ENCODE measurements at regions not wholly inside any gene's neighbourhood (a gene's known extent, or its start where the extent isn't known, plus 50 kb on each side); places are given as distances from the start of the nearest gene placed in this dataset.

GRCh38 chr2:2669316-2669715 is 338.2 kb upstream of the MYT1L start:
- no peak for TF ChIP-seq CTCF (IDR thresholded peaks at IDR 0.05; ENCODE audit: low read depth, low read length)
- DNase-seq (ENCODE audit: extremely low read depth, low read depth) = no peak

GRCh38 chr2:2668681-2669265 is 337.7 kb upstream of the MYT1L start:
- TF ChIP-seq CTCF (IDR thresholded peaks at IDR 0.05; ENCODE audit: low read depth, low read length) = no peak
- no peak for DNase-seq (ENCODE audit: extremely low read depth, low read depth)

- no peak for TF ChIP-seq CTCF (IDR thresholded peaks at IDR 0.05; ENCODE audit: low read depth, low read length)
- DNase-seq (ENCODE audit: extremely low read depth, low read depth) = no peak
Observed at GRCh38 chr2:2667690-2668089, 336.6 kb upstream of the MYT1L start.

GRCh38 chr2:2665834-2666133 is 334.7 kb upstream of the MYT1L start:
- no peak for TF ChIP-seq CTCF (IDR thresholded peaks at IDR 0.05; ENCODE audit: low read depth, low read length)
- no peak for DNase-seq (ENCODE audit: extremely low read depth, low read depth)

GRCh38 chr2:2664989-2665833 is 334.1 kb upstream of the MYT1L start:
- no peak for TF ChIP-seq CTCF (IDR thresholded peaks at IDR 0.05; ENCODE audit: low read depth, low read length)
- DNase-seq (ENCODE audit: extremely low read depth, low read depth) = no peak

- TF ChIP-seq CTCF (IDR thresholded peaks at IDR 0.05; ENCODE audit: low read depth, low read length) = no peak
- DNase-seq (ENCODE audit: extremely low read depth, low read depth) = no peak
Observed at GRCh38 chr2:2663401-2664036, 332.4 kb upstream of the MYT1L start.

- no peak for DNase-seq (ENCODE audit: extremely low read depth, low read depth)
- no peak for TF ChIP-seq CTCF (IDR thresholded peaks at IDR 0.05; ENCODE audit: low read depth, low read length)
Observed at GRCh38 chr2:2662847-2663356, 331.8 kb upstream of the MYT1L start.

Measured in AG09319 (cell line).